Left lung (tissue), 4 donors: ENCODE measurements at regions not wholly inside any gene's neighbourhood (a gene's known extent, or its start where the extent isn't known, plus 50 kb on each side); places are given as distances from the start of the nearest gene placed in this dataset.
"Not testable (repeated sequence)": the region's sequence is repeated elsewhere in the genome, so short reads cannot be mapped to it uniquely, and the experiment has no call there.

Experiments used
- ATAC-seq: fragments of 200-7000 bp; cut with Tn5 transposase; one replicate; pipeline ENCODE4 v1.9.1; 2020; ENCODE audit warnings: moderate library complexity
- DNase-seq, 4 donors: peaks; one replicate each; pipeline ENCODE4 v3.0.0-alpha.2; 2013 to 2020
- H3K27ac ChIP-seq, 2 donors: fragments of 200-600 bp; sonication (generic) in 1 of 2; one replicate each; pipeline versions ENCODE4 v1.5.0 to v1.8.0; 2020 to 2021
- H3K27me3 ChIP-seq, 2 donors: fragments of 200-600 bp; sonication (generic) in 1 of 2; one replicate each; pipeline versions ENCODE4 v1.5.0 to v1.8.0; 2020 to 2021
- H3K36me3 ChIP-seq, 2 donors: fragments of 200-600 bp; sonication (generic) in 1 of 2; one replicate each; pipeline versions ENCODE4 v1.5.0 to v1.8.0; 2020 to 2021
- H3K4me1 ChIP-seq, 2 donors: fragments of 200-600 bp; one replicate each; pipeline ENCODE4 v1.8.0; 2021
- H3K4me3 ChIP-seq, 2 donors: fragments of 200-600 bp; sonication (generic) in 1 of 2; one replicate each; pipeline versions ENCODE4 v1.5.0 to v1.8.0; 2020 to 2021; ENCODE audit warnings: mild to moderate bottlenecking in 1 of 2
- H3K9me3 ChIP-seq, 2 donors: fragments of 200-600 bp; sonication (generic) in 1 of 2; one replicate each; pipeline versions ENCODE4 v1.5.0 to v1.8.0; 2020 to 2021
- intact Hi-C, 2 donors: fragments of 100-400 bp; cut with DNase I; formaldehyde crosslinking; loops; one replicate each; pipeline versions ENCODE4 v1.11.2 to v1.14.2; 2022
- TF ChIP-seq, protein P1 (sequence below), 2 donors: fragments of 200-600 bp; sonication (generic) in 1 of 2; IDR thresholded peaks; one replicate each; pipeline versions ENCODE4 v1.5.0 to v1.8.0; 2021; ENCODE audit warnings: antibody characterized with exemption in 2 of 2
- donor health status: DM: no; HTN: yes; CAD: no.
- donor health status: DM: no; HTN: no; CAD: no.

DNA sequence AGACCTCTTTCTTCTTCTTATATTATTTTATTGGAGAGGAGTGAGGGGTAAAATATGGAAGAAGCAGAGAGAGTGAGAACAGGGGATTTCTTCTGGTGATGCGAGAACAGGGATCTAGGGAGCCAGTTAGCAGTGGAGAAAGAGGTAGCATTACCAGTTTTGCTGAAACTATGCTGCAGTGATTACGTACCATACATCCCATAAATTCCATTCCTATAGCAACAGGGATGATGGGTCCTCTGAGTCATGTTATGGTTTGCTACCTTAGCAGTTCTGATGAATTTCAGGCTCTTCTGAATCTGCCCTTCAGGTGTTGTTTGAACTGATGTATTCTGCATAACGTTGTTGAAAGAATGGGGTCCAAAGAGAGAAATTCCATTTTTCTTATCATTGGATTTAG, 625.4 kb upstream of the LRFN5 start:
- intact Hi-C loops = no loop called here
- H3K4me3 ChIP-seq = no peak overlapping the region
- ATAC-seq (no peak), DNase-seq (no peak)
- H3K36me3 ChIP-seq = no peaks in the 10 kb centered on the region
- TF ChIP-seq, protein P1, sequence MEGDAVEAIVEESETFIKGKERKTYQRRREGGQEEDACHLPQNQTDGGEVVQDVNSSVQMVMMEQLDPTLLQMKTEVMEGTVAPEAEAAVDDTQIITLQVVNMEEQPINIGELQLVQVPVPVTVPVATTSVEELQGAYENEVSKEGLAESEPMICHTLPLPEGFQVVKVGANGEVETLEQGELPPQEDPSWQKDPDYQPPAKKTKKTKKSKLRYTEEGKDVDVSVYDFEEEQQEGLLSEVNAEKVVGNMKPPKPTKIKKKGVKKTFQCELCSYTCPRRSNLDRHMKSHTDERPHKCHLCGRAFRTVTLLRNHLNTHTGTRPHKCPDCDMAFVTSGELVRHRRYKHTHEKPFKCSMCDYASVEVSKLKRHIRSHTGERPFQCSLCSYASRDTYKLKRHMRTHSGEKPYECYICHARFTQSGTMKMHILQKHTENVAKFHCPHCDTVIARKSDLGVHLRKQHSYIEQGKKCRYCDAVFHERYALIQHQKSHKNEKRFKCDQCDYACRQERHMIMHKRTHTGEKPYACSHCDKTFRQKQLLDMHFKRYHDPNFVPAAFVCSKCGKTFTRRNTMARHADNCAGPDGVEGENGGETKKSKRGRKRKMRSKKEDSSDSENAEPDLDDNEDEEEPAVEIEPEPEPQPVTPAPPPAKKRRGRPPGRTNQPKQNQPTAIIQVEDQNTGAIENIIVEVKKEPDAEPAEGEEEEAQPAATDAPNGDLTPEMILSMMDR (IDR thresholded peaks at IDR 0.05) = no peak
- H3K9me3 ChIP-seq = no peaks in the 10 kb centered on the region
- no peaks in the 10 kb centered on the region for H3K4me1 ChIP-seq
- no peak overlapping the region for H3K27ac ChIP-seq
- H3K27me3 ChIP-seq = no peaks in the 10 kb centered on the region

DNA sequence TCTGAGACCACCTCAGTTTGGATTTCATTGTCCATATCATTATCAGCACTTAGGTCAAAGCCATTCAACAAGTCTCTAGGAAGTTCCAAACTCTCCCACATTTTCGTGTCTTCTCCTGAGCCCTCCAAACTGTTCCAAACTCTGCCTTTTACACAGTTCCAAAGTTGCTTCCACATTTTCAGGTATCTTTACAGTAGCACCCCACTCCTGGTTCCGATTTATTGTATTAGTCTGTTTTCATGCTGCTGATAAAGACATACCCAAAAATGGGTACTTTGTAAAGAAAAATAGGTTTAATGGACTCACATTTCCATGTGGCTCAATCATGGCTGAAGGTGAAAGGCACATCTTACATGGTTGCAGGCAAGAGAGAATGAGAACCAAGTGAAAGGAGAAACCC, 646.4 kb upstream of the LRFN5 start:
- DNase-seq, H3K27me3 ChIP-seq, H3K4me3 ChIP-seq, H3K4me1 ChIP-seq, ATAC-seq, H3K27ac ChIP-seq, intact Hi-C loops, H3K36me3 ChIP-seq: not testable (repeated sequence)
- peaks cover 0 to 15% of the 10 kb centered on the region in 2 donors for H3K9me3 ChIP-seq

GRCh38 chr14:40955131-40955505, 651.6 kb upstream of the LRFN5 start:
- H3K27ac ChIP-seq = no peak overlapping the region
- no peak for ATAC-seq

GRCh38 chr14:40954448-40955130, 652.1 kb upstream of the LRFN5 start:
- H3K9me3 ChIP-seq, H3K4me1 ChIP-seq, H3K36me3 ChIP-seq, ATAC-seq, H3K27me3 ChIP-seq, intact Hi-C loops, H3K4me3 ChIP-seq, DNase-seq, H3K27ac ChIP-seq: not testable (repeated sequence)

More at GRCh38 chr14:40955131-40955505, 651.6 kb upstream of the LRFN5 start:
- no peaks in the 10 kb centered on the region for H3K4me1 ChIP-seq
- TF ChIP-seq, protein P1 (IDR thresholded peaks at IDR 0.05) = no peak
- H3K4me3 ChIP-seq = no peak overlapping the region
- H3K27me3 ChIP-seq = no peaks in the 10 kb centered on the region
- DNase-seq = peak in 1 of 4 donors; percentile 0
- H3K36me3 ChIP-seq = no peaks in the 10 kb centered on the region
- H3K9me3 ChIP-seq = peaks cover 0 to 9% of the 10 kb centered on the region in 2 donors
- intact Hi-C loops = no loop called here

DNA sequence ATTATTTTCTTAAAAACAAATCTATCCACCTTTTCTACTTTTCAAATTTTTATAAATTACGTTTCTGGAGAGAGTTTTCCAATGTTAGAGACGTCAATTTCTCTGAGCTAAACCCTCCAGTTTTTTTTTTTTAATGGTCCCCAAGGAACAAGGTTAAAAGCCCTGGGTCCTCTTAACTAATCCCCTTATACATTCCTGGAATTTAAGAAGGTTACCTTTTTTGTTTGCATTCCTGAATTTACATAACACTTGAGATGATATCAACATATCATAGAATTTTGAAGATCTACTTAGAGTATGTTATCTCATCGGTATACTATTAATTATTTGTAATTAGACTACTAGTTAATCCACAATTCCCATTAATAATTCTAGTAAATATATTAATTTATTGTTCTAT, 662.2 kb upstream of the LRFN5 start:
- Histone ChIP-seq H3K9me3 (no peaks in the 10 kb centered on the region), H3K4me3 (no peak overlapping the region), H3K27me3 (no peaks in the 10 kb centered on the region), H3K4me1 (no peaks in the 10 kb centered on the region), H3K36me3 (no peaks in the 10 kb centered on the region), H3K27ac (no peak overlapping the region)
- ATAC-seq (no peak), DNase-seq (no peak)
- TF ChIP-seq, protein P1 (IDR thresholded peaks at IDR 0.05) = no peak
- intact Hi-C loops = no loop called here

- H3K27me3 ChIP-seq = no peaks in the 10 kb centered on the region
- ATAC-seq (no peak), DNase-seq (no peak)
- intact Hi-C loops = no loop called here
- TF ChIP-seq, protein P1 (IDR thresholded peaks at IDR 0.05) = no peak
- H3K4me1 ChIP-seq = no peaks in the 10 kb centered on the region
- H3K27ac ChIP-seq = no peak overlapping the region
- H3K36me3 ChIP-seq = no peaks in the 10 kb centered on the region
- no peaks in the 10 kb centered on the region for H3K9me3 ChIP-seq
- H3K4me3 ChIP-seq = no peak overlapping the region
Observed at GRCh38 chr14:40936861-40937260, 669.8 kb upstream of the LRFN5 start.
